OCI-LY7 (cell line): ENCODE measurements at regions not wholly inside any gene's neighbourhood (a gene's known extent, or its start where the extent isn't known, plus 50 kb on each side); places are given as distances from the start of the nearest gene placed in this dataset.

Experiments
- BruUV-seq: library from RNA; stranded (reverse); fragments of 400-500 nt; replicated peaks from 2 replicates; lab custom pipeline; 2021; lab: Mats Ljungman, UMichigan
- CTCF ChIA-PET: fragments of 300-600 bp; sonication (Branson Sonifier 250); formaldehyde crosslinking; loops from one replicate; lab custom pipeline; 2022; ENCODE audit warnings: antibody characterized with exemption; ENCODE audit not compliant: unreplicated experiment; lab: Charles Lee
- POLR2A ChIA-PET: fragments of 300-600 bp; sonication (Branson Sonifier 250); formaldehyde crosslinking; loops from one replicate; lab custom pipeline; 2022; ENCODE audit warnings: antibody characterized with exemption; lab: Charles Lee
- DNase-seq: peaks from one replicate; pipeline ENCODE4 v3.0.0-alpha.2; 2015; ENCODE audit warnings: low spot score
- H2AFZ ChIP-seq: fragments of 200-600 bp; sonication (generic), shearing (Covaris generic); 2 replicates; pipeline ENCODE4 v1.6.1; 2014; ENCODE audit warnings: mild to moderate bottlenecking, antibody characterized with exemption, low read length, moderate library complexity
- H3K27ac ChIP-seq: fragments of 200-600 bp; sonication (generic); 2 replicates; pipeline ENCODE4 v1.5.1; 2014; ENCODE audit warnings: mixed run types, low read depth, mild to moderate bottlenecking, moderate library complexity, low read length, inconsistent platforms; ENCODE audit not compliant: poor library complexity, severe bottlenecking
- H3K36me3 ChIP-seq: fragments of 200-600 bp; sonication (generic); 2 replicates; pipeline ENCODE4 v1.6.1; 2014; ENCODE audit warnings: mild to moderate bottlenecking, antibody characterized with exemption, low read length, moderate library complexity, mixed read lengths; ENCODE audit not compliant: insufficient read depth
- H3K4me1 ChIP-seq: fragments of 200-600 bp; sonication (generic); 2 replicates; pipeline ENCODE4 v1.5.1; 2014; ENCODE audit warnings: mild to moderate bottlenecking, low read length; ENCODE audit not compliant: insufficient read depth, poor library complexity, severe bottlenecking
- H3K4me2 ChIP-seq: fragments of 200-600 bp; sonication (generic); 2 replicates; pipeline ENCODE4 v1.6.1; 2014; ENCODE audit warnings: mild to moderate bottlenecking, low read length
- H3K4me3 ChIP-seq: fragments of 200-600 bp; sonication (generic); 2 replicates; pipeline ENCODE4 v1.5.1; 2014; ENCODE audit warnings: mild to moderate bottlenecking, low read depth, low read length; ENCODE audit not compliant: poor library complexity, severe bottlenecking
- H3K79me2 ChIP-seq: fragments of 200-600 bp; sonication (generic); 2 replicates; pipeline ENCODE4 v1.6.1; 2016; ENCODE audit warnings: low read depth, mild to moderate bottlenecking, low read length, moderate library complexity, mixed read lengths; ENCODE audit not compliant: insufficient read depth
- H3K9me2 ChIP-seq: fragments of 200-600 bp; sonication (generic); 2 replicates; pipeline ENCODE4 v1.6.1; 2016; ENCODE audit warnings: mild to moderate bottlenecking, low read length, mixed read lengths; ENCODE audit not compliant: insufficient read depth
- H3K9me3 ChIP-seq: fragments of 200-600 bp; sonication (generic); 2 replicates; pipeline ENCODE4 v1.6.1; 2014; ENCODE audit warnings: mild to moderate bottlenecking, mixed run types, low read length, mixed read lengths
- H4K20me1 ChIP-seq: fragments of 200-600 bp; sonication (generic); 2 replicates; pipeline ENCODE4 v1.6.1; 2014; ENCODE audit warnings: mild to moderate bottlenecking, antibody characterized with exemption, low read length, moderate library complexity, mixed read lengths; ENCODE audit not compliant: insufficient read depth
- EZH2phosphoT487 ChIP-seq: fragments of 200-600 bp; sonication (generic); IDR thresholded peaks from 2 replicates; pipeline ENCODE4 v1.6.1; 2018; ENCODE audit warnings: low read depth, borderline replicate concordance, mild to moderate bottlenecking, mixed run types, antibody characterized with exemption, low read length, moderate library complexity, mixed read lengths
- intact Hi-C: fragments of 100-400 bp; cut with micrococcal nuclease; formaldehyde crosslinking; loops from one replicate; pipeline ENCODE4 v1.10.0; 2022; ENCODE audit not compliant: unreplicated experiment
- TF ChIP-seq, protein P1 (sequence below): fragments of 200-600 bp; sonication (generic); conservative IDR thresholded peaks from 2 replicates; pipeline ENCODE4 v1.5.1; 2014; ENCODE audit warnings: mild to moderate bottlenecking, antibody characterized with exemption, low read length, moderate library complexity, mixed read lengths

DNA sequence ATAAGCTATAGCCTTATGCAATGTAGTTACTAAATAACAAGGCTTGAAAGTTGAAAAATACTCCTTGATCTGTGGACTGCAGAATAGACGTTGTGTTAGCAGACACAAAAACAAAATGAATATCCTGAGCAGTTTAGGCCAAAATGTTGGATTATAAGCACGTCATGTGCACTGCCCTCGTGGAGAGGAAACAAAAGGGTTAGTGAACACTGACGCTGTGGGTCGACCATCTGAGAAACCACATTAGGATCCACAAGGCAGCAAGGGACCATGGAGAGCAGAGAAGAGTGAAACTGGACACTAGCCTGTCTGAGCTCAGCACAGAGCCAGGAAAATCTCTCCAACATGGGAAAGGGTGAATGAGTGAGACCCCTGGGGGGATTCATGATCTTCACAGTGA, 145.3 kb downstream of the DTHD1 start:
- Histone ChIP-seq H2AFZ (no peak overlapping the region), H3K79me2 (no peaks in the 10 kb centered on the region), H3K4me3 (no peak overlapping the region), H3K9me2 (no peaks in the 10 kb centered on the region), H3K4me1 (no peaks in the 10 kb centered on the region), H3K36me3 (no peaks in the 10 kb centered on the region), H4K20me1 (no peaks in the 10 kb centered on the region), H3K4me2 (no peak overlapping the region), H3K9me3 (no peaks in the 10 kb centered on the region), H3K27ac (no peak overlapping the region)
- ChIA-PET CTCF (no interaction called here), POLR2A (no interaction called here)
- no TSS peak for BruUV-seq
- DNase-seq, result no peak
- intact Hi-C loops, result no loop called here
- TF ChIP-seq, protein P1, sequence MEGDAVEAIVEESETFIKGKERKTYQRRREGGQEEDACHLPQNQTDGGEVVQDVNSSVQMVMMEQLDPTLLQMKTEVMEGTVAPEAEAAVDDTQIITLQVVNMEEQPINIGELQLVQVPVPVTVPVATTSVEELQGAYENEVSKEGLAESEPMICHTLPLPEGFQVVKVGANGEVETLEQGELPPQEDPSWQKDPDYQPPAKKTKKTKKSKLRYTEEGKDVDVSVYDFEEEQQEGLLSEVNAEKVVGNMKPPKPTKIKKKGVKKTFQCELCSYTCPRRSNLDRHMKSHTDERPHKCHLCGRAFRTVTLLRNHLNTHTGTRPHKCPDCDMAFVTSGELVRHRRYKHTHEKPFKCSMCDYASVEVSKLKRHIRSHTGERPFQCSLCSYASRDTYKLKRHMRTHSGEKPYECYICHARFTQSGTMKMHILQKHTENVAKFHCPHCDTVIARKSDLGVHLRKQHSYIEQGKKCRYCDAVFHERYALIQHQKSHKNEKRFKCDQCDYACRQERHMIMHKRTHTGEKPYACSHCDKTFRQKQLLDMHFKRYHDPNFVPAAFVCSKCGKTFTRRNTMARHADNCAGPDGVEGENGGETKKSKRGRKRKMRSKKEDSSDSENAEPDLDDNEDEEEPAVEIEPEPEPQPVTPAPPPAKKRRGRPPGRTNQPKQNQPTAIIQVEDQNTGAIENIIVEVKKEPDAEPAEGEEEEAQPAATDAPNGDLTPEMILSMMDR, result no peak
- no peak for TF ChIP-seq EZH2phosphoT487

DNA sequence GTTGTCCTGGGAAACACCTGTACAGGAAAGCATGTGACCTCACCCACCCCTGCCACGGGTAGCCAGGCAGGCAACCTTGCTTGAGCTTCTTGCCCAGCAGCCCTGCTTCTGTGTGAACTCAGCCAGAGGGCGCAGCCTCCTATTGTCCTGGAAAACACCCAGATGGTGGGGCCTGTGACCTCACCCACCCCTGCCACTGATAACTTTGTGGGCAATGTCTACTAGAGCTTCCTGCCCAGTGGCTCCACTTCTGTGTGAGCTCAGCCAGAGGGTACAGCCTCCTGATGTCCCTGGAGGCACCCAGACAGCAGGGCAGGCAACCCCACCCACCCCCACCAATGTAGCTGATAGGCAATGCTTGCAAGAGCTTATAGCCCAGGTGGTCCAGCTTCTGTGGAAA, 146.3 kb downstream of the DTHD1 start:
- Histone ChIP-seq H3K27ac (no peak overlapping the region), H2AFZ (no peak overlapping the region), H3K79me2 (no peaks in the 10 kb centered on the region), H3K4me3 (no peak overlapping the region), H3K9me2 (no peaks in the 10 kb centered on the region), H3K4me2 (no peak overlapping the region), H3K9me3 (no peaks in the 10 kb centered on the region), H4K20me1 (no peaks in the 10 kb centered on the region), H3K36me3 (no peaks in the 10 kb centered on the region), H3K4me1 (no peaks in the 10 kb centered on the region)
- no peak for TF ChIP-seq EZH2phosphoT487
- TF ChIP-seq, protein P1, result no peak
- peak; percentile 22 for DNase-seq
- ChIA-PET POLR2A (interaction anchor here (0.6 to 0.7 kb wide), 3 partner anchors 10 to 815 kb away, joined by 3 to 5 read pairs (median 3); no protein-coding TSS in a partner anchor), CTCF (no interaction called here)
- no TSS peak for BruUV-seq
- intact Hi-C loops, result no loop called here

DNA sequence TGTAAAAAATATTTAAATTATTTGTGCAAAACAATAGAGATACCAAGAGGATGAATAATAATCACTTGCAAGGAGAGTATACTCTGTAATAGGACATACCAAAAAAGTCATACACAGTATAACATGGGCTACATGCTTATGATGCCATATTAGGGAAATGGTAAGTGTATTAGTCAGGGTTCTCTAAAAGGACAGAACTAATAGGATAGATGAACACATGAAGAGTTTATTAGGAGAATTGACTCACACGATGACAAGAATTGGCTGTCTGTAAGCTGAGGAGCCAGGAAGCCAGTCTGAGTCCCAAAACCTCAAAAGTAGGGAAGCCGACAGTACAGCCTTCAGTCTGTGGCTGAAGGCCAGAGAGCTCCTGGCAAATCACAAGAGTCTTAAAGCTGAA, 151.2 kb downstream of the DTHD1 start:
- Histone ChIP-seq H2AFZ (no peak overlapping the region), H3K27ac (no peak overlapping the region), H3K9me3 (no peaks in the 10 kb centered on the region), H3K4me1 (no peaks in the 10 kb centered on the region), H3K36me3 (no peaks in the 10 kb centered on the region), H3K9me2 (no peaks in the 10 kb centered on the region), H4K20me1 (no peaks in the 10 kb centered on the region), H3K4me3 (no peak overlapping the region), H3K4me2 (no peak overlapping the region), H3K79me2 (no peaks in the 10 kb centered on the region)
- no peak for TF ChIP-seq EZH2phosphoT487
- TF ChIP-seq, protein P1, result no peak
- ChIA-PET POLR2A (interaction anchor here (1.1 kb wide), 1 partner anchor 27 kb away, joined by 3 read pairs; no protein-coding TSS in a partner anchor), CTCF (no interaction called here)
- BruUV-seq, result no TSS peak
- intact Hi-C loops, result no loop called here
- no peak for DNase-seq
